Neural cell (in vitro differentiated cells): ENCODE measurements at regions not wholly inside any gene's neighbourhood (a gene's known extent, or its start where the extent isn't known, plus 50 kb on each side); places are given as distances from the start of the nearest gene placed in this dataset.

ENCODE experiments used
- EP300 ChIP-seq: fragments of 450-650 bp; conservative IDR thresholded peaks from 2 replicates; pipeline ENCODE4 v1.6.1; 2014; ENCODE audit warnings: antibody characterized with exemption, mild to moderate bottlenecking, moderate library complexity; ENCODE audit not compliant: poor library complexity, severe bottlenecking
- EZH2 ChIP-seq: fragments of 200-600, 300-800 bp; shearing (Covaris generic), sonication (generic); IDR thresholded peaks from 2 replicates; pipeline ENCODE4 v1.6.1; 2014; ENCODE audit warnings: antibody characterized with exemption, low read length, borderline replicate concordance, mild to moderate bottlenecking; ENCODE audit not compliant: insufficient read depth, poor library complexity, severe bottlenecking
- MXI1 ChIP-seq: fragments of 450-650 bp; conservative IDR thresholded peaks from 2 replicates; pipeline ENCODE4 v1.6.1; 2014; ENCODE audit warnings: antibody characterized with exemption, mild to moderate bottlenecking; ENCODE audit not compliant: poor library complexity, severe bottlenecking
- POLR2AphosphoS5 ChIP-seq: IDR thresholded peaks from 2 replicates; pipeline ENCODE4 v1.6.1; 2012
- RAD21 ChIP-seq: fragments of 450-650 bp; conservative IDR thresholded peaks from 2 replicates; pipeline ENCODE4 v1.6.1; 2014; ENCODE audit warnings: antibody characterized with exemption, mild to moderate bottlenecking, moderate library complexity
- SMC3 ChIP-seq: fragments of 450-650 bp; conservative IDR thresholded peaks from 2 replicates; pipeline ENCODE4 v1.6.1; 2014; ENCODE audit warnings: antibody characterized with exemption, mild to moderate bottlenecking, moderate library complexity; ENCODE audit not compliant: poor library complexity
- TAF1 ChIP-seq: IDR thresholded peaks from 2 replicates; pipeline ENCODE4 v1.6.1; 2012; ENCODE audit warnings: low read depth
- TF ChIP-seq, protein P1 (sequence below): fragments of 450-650 bp; IDR thresholded peaks from 2 replicates; pipeline ENCODE4 v1.5.1; 2014; ENCODE audit warnings: antibody characterized with exemption, mild to moderate bottlenecking, moderate library complexity; ENCODE audit not compliant: poor library complexity, severe bottlenecking

GRCh38 chr4:24741910-24742309 lies 53.5 kb upstream of the SOD3 start:
- TF ChIP-seq EZH2: no peak
- TF ChIP-seq, protein P1, sequence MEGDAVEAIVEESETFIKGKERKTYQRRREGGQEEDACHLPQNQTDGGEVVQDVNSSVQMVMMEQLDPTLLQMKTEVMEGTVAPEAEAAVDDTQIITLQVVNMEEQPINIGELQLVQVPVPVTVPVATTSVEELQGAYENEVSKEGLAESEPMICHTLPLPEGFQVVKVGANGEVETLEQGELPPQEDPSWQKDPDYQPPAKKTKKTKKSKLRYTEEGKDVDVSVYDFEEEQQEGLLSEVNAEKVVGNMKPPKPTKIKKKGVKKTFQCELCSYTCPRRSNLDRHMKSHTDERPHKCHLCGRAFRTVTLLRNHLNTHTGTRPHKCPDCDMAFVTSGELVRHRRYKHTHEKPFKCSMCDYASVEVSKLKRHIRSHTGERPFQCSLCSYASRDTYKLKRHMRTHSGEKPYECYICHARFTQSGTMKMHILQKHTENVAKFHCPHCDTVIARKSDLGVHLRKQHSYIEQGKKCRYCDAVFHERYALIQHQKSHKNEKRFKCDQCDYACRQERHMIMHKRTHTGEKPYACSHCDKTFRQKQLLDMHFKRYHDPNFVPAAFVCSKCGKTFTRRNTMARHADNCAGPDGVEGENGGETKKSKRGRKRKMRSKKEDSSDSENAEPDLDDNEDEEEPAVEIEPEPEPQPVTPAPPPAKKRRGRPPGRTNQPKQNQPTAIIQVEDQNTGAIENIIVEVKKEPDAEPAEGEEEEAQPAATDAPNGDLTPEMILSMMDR: no peak
- TF ChIP-seq MXI1: no peak
- no peak for TF ChIP-seq POLR2AphosphoS5
- no peak for TF ChIP-seq EP300
- no peak for TF ChIP-seq SMC3
- TF ChIP-seq RAD21: no peak
- no peak for TF ChIP-seq TAF1
